HCT116 (cell line): ENCODE measurements at regions not wholly inside any gene's neighbourhood (a gene's known extent, or its start where the extent isn't known, plus 50 kb on each side); places are given as distances from the start of the nearest gene placed in this dataset.

Experiments
- ATAC-seq: fragments of 200-7000 bp; cut with Tn5 transposase; 2 replicates; pipeline ENCODE4 v1.9.1; 2020; ENCODE audit warnings: mild to moderate bottlenecking, moderate library complexity
- BruUV-seq: library from RNA; stranded (reverse); fragments of 400-500 nt; replicated peaks from 2 replicates; lab custom pipeline; 2021; lab: Mats Ljungman, UMichigan
- CTCF ChIA-PET: fragments of 300-600 bp; sonication (Branson Sonifier 250); formaldehyde crosslinking; loops from one replicate; lab custom pipeline; 2021; ENCODE audit warnings: antibody characterized with exemption; lab: Charles Lee
- POLR2A ChIA-PET: fragments of 300-600, 350-600 bp; sonication (Branson Sonifier 250); formaldehyde crosslinking; loops from one replicate; lab custom pipeline; 2021; ENCODE audit warnings: antibody characterized with exemption; lab: Charles Lee
- RAD21 ChIA-PET, 2 experiments: fragments of 300-600 bp; sonication (Branson Sonifier 250); formaldehyde crosslinking; loops; one replicate each; lab custom pipeline; 2023; ENCODE audit warnings: low total read pairs in 2 of 2; ENCODE audit not compliant: uncharacterized antibody in 2 of 2, unreplicated experiment in 2 of 2, low non-redundant PET in 1 of 2; lab: Charles Lee
- DNase-seq: peaks from one replicate; pipeline ENCODE4 v3.0.0-alpha.2; 2010; ENCODE audit warnings: low read depth, low spot score
- H2AFZ ChIP-seq: fragments of 200-600 bp; shearing (Covaris generic), sonication (generic); 2 replicates; pipeline ENCODE4 v1.6.1; 2017; ENCODE audit warnings: low read depth, mixed run types, mixed read lengths, antibody characterized with exemption, low read length; ENCODE audit not compliant: poor library complexity, severe bottlenecking
- H3K27ac ChIP-seq: 2 replicates; pipeline ENCODE4 v1.5.1; 2012; ENCODE audit warnings: low read depth, low read length
- H3K27me3 ChIP-seq: fragments of 200-600 bp; sonication (generic); 2 replicates; pipeline ENCODE4 v1.6.1; 2016; ENCODE audit warnings: mixed run types, low read length, mixed read lengths; ENCODE audit not compliant: insufficient read depth
- H3K36me3 ChIP-seq, 2 experiments: fragments of 200-500 bp in 1 of 2; fragments of 200-600 bp in 1 of 2; sonication (Bioruptor generic) in 1 of 2; sonication (generic) in 1 of 2; 2 replicates each; pipeline versions ENCODE4 v1.5.1 to v1.6.1; 2014 to 2016; ENCODE audit warnings: low read length in 2 of 2, inconsistent platforms in 1 of 2, mixed read lengths in 1 of 2, mixed run types in 1 of 2; ENCODE audit not compliant: insufficient read depth in 2 of 2, control insufficient read depth in 1 of 2
- H3K4me1 ChIP-seq, 2 experiments: fragments of 200-600 bp in 1 of 2; sonication (generic) in 1 of 2; 2 replicates each; pipeline versions ENCODE4 v1.5.1 to v1.6.1; 2012 to 2017; ENCODE audit warnings: low read length in 2 of 2, inconsistent platforms in 1 of 2, mild to moderate bottlenecking in 1 of 2, mixed read lengths in 1 of 2, mixed run types in 1 of 2, moderate library complexity in 1 of 2; ENCODE audit not compliant: insufficient read depth in 2 of 2, control insufficient read depth in 1 of 2
- H3K4me2 ChIP-seq: fragments of 200-600 bp; sonication (generic); 2 replicates; pipeline ENCODE4 v1.6.1; 2017; ENCODE audit warnings: mixed run types, low read length, mixed read lengths
- H3K4me3 ChIP-seq, 2 experiments: fragments of 200-600 bp in 1 of 2; sonication (generic) in 1 of 2; replicated peaks in 1 of 2; 2 replicates each; pipeline ENCODE4 v1.5.1; 2011 to 2016; ENCODE audit warnings: low read length in 2 of 2, control low read depth in 1 of 2, low read depth in 1 of 2, mild to moderate bottlenecking in 1 of 2, mixed read lengths in 1 of 2, mixed run types in 1 of 2
- H3K79me2 ChIP-seq: fragments of 200-600 bp; sonication (generic); 2 replicates; pipeline ENCODE4 v1.6.1; 2017; ENCODE audit warnings: mild to moderate bottlenecking, mixed run types, low read length, moderate library complexity, mixed read lengths; ENCODE audit not compliant: insufficient read depth
- H3K9ac ChIP-seq: fragments of 200-600 bp; sonication (generic); 2 replicates; pipeline ENCODE4 v1.6.1; 2016; ENCODE audit warnings: low read length, mixed read lengths
- H3K9me2 ChIP-seq: fragments of 200-600 bp; sonication (generic), shearing (Covaris generic); 2 replicates; pipeline ENCODE4 v1.6.1; 2017; ENCODE audit warnings: mixed run types, mild to moderate bottlenecking, moderate library complexity; ENCODE audit not compliant: insufficient read depth
- H3K9me3 ChIP-seq, 2 experiments: fragments of 200-500 bp in 1 of 2; fragments of 200-600 bp in 1 of 2; sonication (Bioruptor generic) in 1 of 2; sonication (generic) in 1 of 2; 2 replicates each; pipeline ENCODE4 v1.6.1; 2014 to 2017; ENCODE audit warnings: low read length in 2 of 2, mixed read lengths in 2 of 2, inconsistent platforms in 1 of 2, low read depth in 1 of 2, mild to moderate bottlenecking in 1 of 2, mixed run types in 1 of 2, moderate library complexity in 1 of 2; ENCODE audit not compliant: control insufficient read depth in 1 of 2, insufficient read depth in 1 of 2
- H4K20me1 ChIP-seq: fragments of 200-600 bp; sonication (generic), shearing (Covaris generic); 2 replicates; pipeline ENCODE4 v1.6.1; 2017; ENCODE audit warnings: mixed run types, mild to moderate bottlenecking, moderate library complexity; ENCODE audit not compliant: insufficient read depth
- CBX3 ChIP-seq: IDR thresholded peaks from 2 replicates; pipeline ENCODE4 v1.6.1; 2012; ENCODE audit warnings: low read depth
- CEBPB ChIP-seq: IDR thresholded peaks from 2 replicates; pipeline ENCODE4 v1.6.1; 2012; ENCODE audit warnings: low read depth
- EGR1 ChIP-seq: IDR thresholded peaks from 2 replicates; pipeline ENCODE4 v1.6.1; 2012; ENCODE audit warnings: low read depth
- ELF1 ChIP-seq: IDR thresholded peaks from 2 replicates; pipeline ENCODE4 v1.6.1; 2012; ENCODE audit warnings: low read depth, borderline replicate concordance
- EZH2 ChIP-seq: fragments of 200-600 bp; sonication (generic); IDR thresholded peaks from 2 replicates; pipeline ENCODE4 v1.6.1; 2017; ENCODE audit warnings: antibody characterized with exemption, mixed run types
- EZH2phosphoT487 ChIP-seq: fragments of 200-600 bp; IDR thresholded peaks from 2 replicates; pipeline ENCODE4 v1.6.1; 2018; ENCODE audit warnings: antibody characterized with exemption, borderline replicate concordance
- FOSL1 ChIP-seq: IDR thresholded peaks from 2 replicates; pipeline ENCODE4 v1.6.1; 2012; ENCODE audit warnings: low read depth
- MAX ChIP-seq: IDR thresholded peaks from 2 replicates; pipeline ENCODE4 v1.6.1; 2012
- POLR2A ChIP-seq: IDR thresholded peaks from 2 replicates; pipeline ENCODE4 v1.7.0; 2011; ENCODE audit warnings: borderline replicate concordance; ENCODE audit not compliant: insufficient read depth, insufficient read length; ENCODE audit errors: extremely low read depth
- POLR2AphosphoS5 ChIP-seq: IDR thresholded peaks from 2 replicates; pipeline ENCODE4 v1.6.1; 2011; ENCODE audit warnings: mild to moderate bottlenecking, low read depth, low read length, moderate library complexity
- RAD21 ChIP-seq: IDR thresholded peaks from 2 replicates; pipeline ENCODE4 v1.6.1; 2012; ENCODE audit warnings: low read depth, mild to moderate bottlenecking
- REST ChIP-seq: IDR thresholded peaks from 2 replicates; pipeline ENCODE4 v1.6.1; 2012; ENCODE audit warnings: low read depth
- SIN3A ChIP-seq: IDR thresholded peaks from 2 replicates; pipeline ENCODE4 v1.6.1; 2012; ENCODE audit warnings: low read depth
- SRF ChIP-seq: IDR thresholded peaks from 2 replicates; pipeline ENCODE4 v1.6.1; 2012; ENCODE audit warnings: low read depth
- YY1 ChIP-seq: IDR thresholded peaks from 2 replicates; pipeline ENCODE4 v1.6.1; 2011; ENCODE audit warnings: low read length, low read depth, moderate library complexity, mild to moderate bottlenecking; ENCODE audit not compliant: insufficient replicate concordance; ENCODE audit errors: extremely low read depth
- ZFX ChIP-seq: fragments of 450-650 bp; IDR thresholded peaks from 2 replicates; pipeline ENCODE4 v1.6.1; 2017
- ZNF274 ChIP-seq: fragments of 200-500 bp; sonication (Bioruptor generic); IDR thresholded peaks from 2 replicates; pipeline ENCODE4 v1.6.1; 2014; ENCODE audit warnings: mild to moderate bottlenecking, low read depth, low read length, inconsistent platforms
- intact Hi-C: fragments of 100-400 bp; cut with micrococcal nuclease; formaldehyde crosslinking; loops from 2 replicates; pipeline ENCODE4 v1.10.0; 2022
- TF ChIP-seq, protein P1 (sequence below): IDR thresholded peaks from 2 replicates; pipeline ENCODE4 v1.6.1; 2012
- TF ChIP-seq, protein P2 (sequence below), 3 experiments: fragments of 200-600 bp in 1 of 3; sonication (generic) in 1 of 3; IDR thresholded peaks in 2 of 3; conservative IDR thresholded peaks in 1 of 3; 2 replicates each; pipeline ENCODE4 v1.5.1; 2012 to 2017; ENCODE audit warnings: low read depth in 2 of 3, low read length in 2 of 3, antibody characterized with exemption in 1 of 3, borderline replicate concordance in 1 of 3, control low read depth in 1 of 3, mild to moderate bottlenecking in 1 of 3, mixed read lengths in 1 of 3, mixed run types in 1 of 3, moderate library complexity in 1 of 3; ENCODE audit not compliant: insufficient read depth in 1 of 3

GRCh38 chr5:72658761-72659540 is 151.7 kb upstream of the ZNF366 start:
- Histone ChIP-seq H3K4me3 (no peak overlapping the region), H3K4me2 (no peak overlapping the region), H3K36me3 (no peaks in the 10 kb centered on the region), H3K79me2 (no peaks in the 10 kb centered on the region), H3K9me2 (no peaks in the 10 kb centered on the region), H3K27me3 (peaks cover 4% of the 10 kb centered on the region; the same call in 1 of the 2 replicates), H4K20me1 (no peaks in the 10 kb centered on the region), H3K9me3 (no peaks in the 10 kb centered on the region), H3K27ac (no peak overlapping the region), H3K4me1 (no peaks in the 10 kb centered on the region), H2AFZ (no peak overlapping the region)
- ATAC-seq (no peak), DNase-seq (no peak)
- ChIA-PET RAD21 (no interaction called here), POLR2A (no interaction called here)
- BruUV-seq = no TSS peak
- intact Hi-C loops = no loop called here
- TF ChIP-seq YY1 = no peak
- no peak for TF ChIP-seq EZH2
- no peak for TF ChIP-seq ZNF274
- no peak for TF ChIP-seq REST
- no peak for TF ChIP-seq SRF
- TF ChIP-seq ELF1 = no peak
- no peak for TF ChIP-seq ZFX
- TF ChIP-seq RAD21 = no peak
- TF ChIP-seq FOSL1 = no peak
- TF ChIP-seq EZH2phosphoT487 = no peak
- TF ChIP-seq, protein P1, sequence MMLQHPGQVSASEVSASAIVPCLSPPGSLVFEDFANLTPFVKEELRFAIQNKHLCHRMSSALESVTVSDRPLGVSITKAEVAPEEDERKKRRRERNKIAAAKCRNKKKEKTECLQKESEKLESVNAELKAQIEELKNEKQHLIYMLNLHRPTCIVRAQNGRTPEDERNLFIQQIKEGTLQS = no peak
- TF ChIP-seq EGR1 = no peak
- no peak for TF ChIP-seq MAX
- TF ChIP-seq CBX3 = no peak
- TF ChIP-seq, protein P2, sequence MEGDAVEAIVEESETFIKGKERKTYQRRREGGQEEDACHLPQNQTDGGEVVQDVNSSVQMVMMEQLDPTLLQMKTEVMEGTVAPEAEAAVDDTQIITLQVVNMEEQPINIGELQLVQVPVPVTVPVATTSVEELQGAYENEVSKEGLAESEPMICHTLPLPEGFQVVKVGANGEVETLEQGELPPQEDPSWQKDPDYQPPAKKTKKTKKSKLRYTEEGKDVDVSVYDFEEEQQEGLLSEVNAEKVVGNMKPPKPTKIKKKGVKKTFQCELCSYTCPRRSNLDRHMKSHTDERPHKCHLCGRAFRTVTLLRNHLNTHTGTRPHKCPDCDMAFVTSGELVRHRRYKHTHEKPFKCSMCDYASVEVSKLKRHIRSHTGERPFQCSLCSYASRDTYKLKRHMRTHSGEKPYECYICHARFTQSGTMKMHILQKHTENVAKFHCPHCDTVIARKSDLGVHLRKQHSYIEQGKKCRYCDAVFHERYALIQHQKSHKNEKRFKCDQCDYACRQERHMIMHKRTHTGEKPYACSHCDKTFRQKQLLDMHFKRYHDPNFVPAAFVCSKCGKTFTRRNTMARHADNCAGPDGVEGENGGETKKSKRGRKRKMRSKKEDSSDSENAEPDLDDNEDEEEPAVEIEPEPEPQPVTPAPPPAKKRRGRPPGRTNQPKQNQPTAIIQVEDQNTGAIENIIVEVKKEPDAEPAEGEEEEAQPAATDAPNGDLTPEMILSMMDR (IDR thresholded peaks at IDR 0.05 in 2 of 3, conservative IDR thresholded peaks at IDR 0.05 in 1 of 3; ENCODE audit: borderline replicate concordance in 1 of 3, insufficient read depth in 1 of 3, low read depth in 2 of 3, low read length in 2 of 3) = no peak
- no peak for TF ChIP-seq POLR2A
- no peak for TF ChIP-seq SIN3A
- TF ChIP-seq CEBPB = no peak
- TF ChIP-seq POLR2AphosphoS5 = no peak
- TF ChIP-seq, all 23 proteins: peak for 0
- H3K9ac ChIP-seq = no peak overlapping the region
- CTCF ChIA-PET = no interaction called here
